GM12872 (cell line): ENCODE measurements at regions not wholly inside any gene's neighbourhood (a gene's known extent, or its start where the extent isn't known, plus 50 kb on each side); places are given as distances from the start of the nearest gene placed in this dataset.

ENCODE experiments used
- CTCF ChIP-seq: IDR thresholded peaks from 3 replicates; pipeline ENCODE4 v1.5.1; 2011; ENCODE audit warnings: low read depth, mild to moderate bottlenecking, low read length, moderate library complexity; ENCODE audit not compliant: insufficient read depth

GRCh38 chr13:107031716-107032115 lies 463.8 kb upstream of the ARGLU1 start:
- TF ChIP-seq CTCF: no peak

- no peak for TF ChIP-seq CTCF
Observed at GRCh38 chr13:107028751-107029150, 460.8 kb upstream of the ARGLU1 start.

GRCh38 chr13:107025991-107026390 lies 458.1 kb upstream of the ARGLU1 start:
- TF ChIP-seq CTCF: no peak

- no peak for TF ChIP-seq CTCF
Observed at GRCh38 chr13:107023335-107023734, 455.4 kb upstream of the ARGLU1 start.

GRCh38 chr13:107020393-107020792 lies 452.5 kb upstream of the ARGLU1 start:
- no peak for TF ChIP-seq CTCF

- no peak for TF ChIP-seq CTCF
Observed at GRCh38 chr13:107018285-107018684, 450.3 kb upstream of the ARGLU1 start.

- no peak for TF ChIP-seq CTCF
Observed at GRCh38 chr13:107006661-107007060, 438.7 kb upstream of the ARGLU1 start.

GRCh38 chr13:107005577-107005976 lies 437.6 kb upstream of the ARGLU1 start:
- no peak for TF ChIP-seq CTCF
